Stimulated activated CD4-positive, alpha-beta T cell treated with anti-CD3 and anti-CD28 coated beads, Interleukin-12 subunit alpha, Interleukin-12 subunit beta, amount 100 ng/mL, for 4 hours (primary cell): ENCODE measurements at regions not wholly inside any gene's neighbourhood (a gene's known extent, or its start where the extent isn't known, plus 50 kb on each side); places are given as distances from the start of the nearest gene placed in this dataset.
"Not testable (repeated sequence)": the region's sequence is repeated elsewhere in the genome, so short reads cannot be mapped to it uniquely, and the experiment has no call there.

Experiments
- DNase-seq: peaks from one replicate; pipeline ENCODE4 v3.0.0-alpha.2; 2020

DNA sequence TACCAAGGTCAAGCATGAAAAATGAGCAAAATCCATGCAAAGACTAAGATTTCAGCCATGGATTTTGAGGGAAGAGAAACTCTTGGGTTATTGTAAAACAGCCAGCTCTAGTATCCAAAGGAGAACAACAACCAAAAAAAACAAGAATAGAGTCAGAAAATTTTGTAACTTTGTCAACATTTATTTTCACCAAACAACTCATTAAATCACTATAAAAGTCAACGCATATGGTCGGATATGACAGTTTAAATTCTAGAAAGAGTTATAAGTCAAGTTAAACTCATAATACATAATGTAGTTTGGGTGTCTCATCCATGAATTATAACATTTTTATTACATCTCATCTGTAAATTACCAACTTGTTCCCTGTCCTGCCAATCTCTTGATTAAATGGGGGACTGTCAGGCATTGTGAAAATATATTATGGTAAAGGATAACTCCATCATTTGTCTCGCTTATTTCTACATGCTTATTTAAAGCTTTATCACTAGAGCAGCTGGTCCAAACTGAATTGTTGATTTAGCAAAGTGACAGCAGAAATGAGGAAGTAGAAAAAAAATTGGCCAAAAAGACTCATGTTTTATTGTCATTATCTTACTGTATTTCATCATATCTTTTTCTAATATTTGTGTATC lies 224.8 kb upstream of the NOCT start:
- DNase-seq: no peak

DNA sequence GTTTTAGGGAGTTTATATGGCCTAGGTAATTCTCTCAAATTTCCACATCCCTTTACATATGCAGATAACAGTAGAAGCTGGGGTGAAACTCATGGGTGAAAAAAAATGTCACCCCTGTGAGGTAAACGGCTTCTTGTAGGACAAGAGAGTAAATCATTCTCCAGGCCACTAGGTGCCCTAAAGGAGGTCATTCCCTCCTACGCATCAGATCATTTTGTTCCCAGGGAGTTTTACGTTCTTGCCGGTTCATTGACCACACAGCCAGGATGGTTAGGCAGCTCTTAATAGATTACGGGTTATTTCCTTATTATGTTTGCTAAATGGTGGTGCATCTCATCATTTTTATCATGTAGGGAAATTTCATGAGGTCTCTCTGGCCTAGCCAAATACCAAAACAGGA lies 225.8 kb upstream of the NOCT start:
- DNase-seq: no peak

DNA sequence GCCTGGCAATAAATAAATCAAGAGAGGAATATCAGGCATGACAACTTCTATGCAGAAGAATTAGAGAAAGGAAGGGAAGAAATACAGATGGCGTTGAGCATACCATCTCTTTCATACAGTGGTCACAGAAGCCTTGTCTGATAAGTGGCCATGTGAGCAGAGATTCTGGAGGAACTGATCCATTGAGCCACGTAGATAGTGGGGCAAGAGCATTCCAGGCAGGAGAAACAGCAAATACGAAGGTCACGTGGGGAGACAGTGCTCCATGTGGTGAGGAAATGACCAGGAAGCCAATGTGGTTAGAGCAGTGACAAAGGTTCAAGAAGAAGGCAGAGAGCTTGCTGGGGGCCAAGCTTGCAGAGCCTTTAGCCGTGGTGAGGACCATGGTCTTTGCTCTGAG lies 226.7 kb upstream of the NOCT start:
- DNase-seq: no peak

DNA sequence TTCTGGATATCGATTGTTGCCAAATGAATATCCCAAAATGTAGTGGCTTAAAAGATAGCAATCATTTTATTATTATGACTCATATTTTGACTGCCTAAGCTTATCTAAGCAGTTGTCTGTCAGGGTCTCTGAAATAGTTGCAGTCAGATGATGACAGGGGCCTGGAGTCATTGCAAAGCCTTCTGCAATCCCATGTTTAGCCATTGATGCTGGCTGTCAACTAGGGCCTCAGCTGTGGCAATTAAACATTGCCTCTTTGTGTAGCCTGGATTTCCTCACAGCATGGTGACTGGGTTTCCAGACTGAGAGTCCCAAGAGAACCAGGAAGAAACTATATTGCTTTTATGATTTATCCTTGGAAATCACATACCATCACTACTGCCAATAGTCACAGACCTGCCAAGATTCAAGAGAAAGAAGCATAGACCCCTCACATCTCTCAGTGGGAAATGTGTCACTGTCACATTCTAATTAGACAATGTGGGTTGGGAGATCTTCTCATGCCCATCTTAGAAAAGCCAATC lies 227.3 kb upstream of the NOCT start:
- DNase-seq: no peak

DNA sequence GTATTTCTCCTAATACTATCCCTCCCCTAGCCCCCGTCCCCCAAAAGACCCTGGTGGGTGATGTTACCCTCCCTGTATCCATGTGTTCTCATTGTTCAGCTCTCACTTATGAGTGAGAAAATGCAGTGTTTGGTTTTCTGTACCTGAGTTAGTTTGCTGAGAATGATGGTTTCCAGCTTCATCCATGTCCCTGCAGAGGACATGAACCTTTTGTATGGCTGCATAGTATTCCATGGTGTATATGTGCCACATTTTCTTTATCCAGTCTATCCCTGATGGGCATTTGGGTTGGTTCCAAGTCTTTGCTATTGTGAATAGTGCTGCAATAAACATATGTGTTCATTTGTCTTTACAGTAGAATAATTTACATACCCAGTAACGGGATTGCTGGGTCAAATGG lies 235.8 kb upstream of the NOCT start:
- DNase-seq: not testable (repeated sequence)

DNA sequence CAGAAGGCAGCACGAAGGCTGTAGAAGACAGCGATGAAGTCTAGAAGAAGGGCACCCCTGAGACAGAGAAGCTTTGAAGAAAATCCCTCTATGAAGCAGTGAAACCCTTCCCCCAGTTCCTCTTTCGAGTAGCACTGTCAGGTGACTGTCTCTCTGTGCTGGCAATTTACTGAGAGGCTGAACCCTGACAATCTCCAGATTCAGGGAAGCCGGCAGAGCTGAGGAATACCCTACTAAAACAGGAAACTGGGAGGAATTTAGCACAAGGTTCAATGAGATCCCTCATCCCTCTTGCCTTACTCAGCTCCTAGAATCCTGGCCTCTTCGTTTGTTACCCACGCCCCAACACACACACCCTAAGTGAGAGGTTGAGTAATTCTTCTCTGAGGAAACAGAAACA lies 239.7 kb upstream of the NOCT start:
- no peak for DNase-seq

DNA sequence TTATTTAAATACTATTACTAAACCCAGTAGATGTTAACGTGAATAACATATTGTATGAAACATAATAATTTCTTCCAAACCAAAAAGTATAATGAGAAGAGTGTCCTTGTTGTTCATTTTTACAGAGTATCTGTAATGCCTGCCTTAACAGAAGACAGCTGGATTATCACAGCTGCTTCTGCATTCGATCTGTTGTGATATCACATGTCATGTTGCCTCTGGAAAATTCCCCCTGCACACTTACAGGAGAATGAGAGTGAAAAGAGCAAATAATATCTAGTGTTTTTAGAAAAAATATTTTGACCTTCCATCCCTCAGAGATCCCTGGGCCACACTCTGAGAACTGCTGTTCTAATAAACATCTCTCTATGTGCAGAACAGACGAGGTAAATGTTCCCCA lies 240.1 kb upstream of the NOCT start:
- no peak for DNase-seq

DNA sequence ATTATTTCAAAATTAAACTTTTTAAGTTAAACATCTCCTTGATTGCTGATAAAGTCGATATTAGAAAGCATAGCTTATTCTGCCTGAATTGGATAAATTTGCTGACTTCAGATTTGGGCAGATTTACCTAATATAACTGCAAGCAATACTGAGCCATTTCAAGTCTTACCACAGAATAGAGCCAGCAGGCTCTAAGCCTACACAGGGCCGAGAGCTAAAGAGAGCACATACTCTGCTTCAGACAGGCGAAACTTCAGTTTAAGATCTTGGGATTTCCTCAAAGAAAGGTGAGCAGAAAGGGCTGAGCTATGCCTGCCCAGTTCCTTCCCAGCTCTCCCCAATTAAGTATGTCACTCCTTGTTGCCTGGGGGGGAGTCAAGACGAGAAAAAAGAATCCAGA lies 240.6 kb upstream of the NOCT start:
- no peak for DNase-seq

DNA sequence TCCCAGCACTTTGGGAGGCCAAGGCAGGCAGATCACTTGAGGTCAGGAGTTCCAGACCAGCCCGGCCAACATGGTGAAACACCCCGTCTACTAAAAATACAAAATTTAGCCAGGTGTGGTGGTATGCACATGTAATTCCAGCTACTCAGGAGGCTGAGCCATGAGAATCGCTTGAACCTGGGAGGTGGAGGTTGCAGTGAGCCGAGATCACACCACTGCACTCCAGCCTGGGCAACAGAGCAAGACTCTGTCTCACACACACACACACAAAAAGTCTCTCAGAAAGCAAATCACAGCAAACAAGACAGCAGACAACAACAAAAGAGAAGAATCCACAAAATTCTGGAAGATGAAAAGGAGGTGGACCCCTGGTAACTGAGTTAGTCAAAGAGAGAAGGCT lies 241.5 kb upstream of the NOCT start:
- DNase-seq: not testable (repeated sequence)

DNA sequence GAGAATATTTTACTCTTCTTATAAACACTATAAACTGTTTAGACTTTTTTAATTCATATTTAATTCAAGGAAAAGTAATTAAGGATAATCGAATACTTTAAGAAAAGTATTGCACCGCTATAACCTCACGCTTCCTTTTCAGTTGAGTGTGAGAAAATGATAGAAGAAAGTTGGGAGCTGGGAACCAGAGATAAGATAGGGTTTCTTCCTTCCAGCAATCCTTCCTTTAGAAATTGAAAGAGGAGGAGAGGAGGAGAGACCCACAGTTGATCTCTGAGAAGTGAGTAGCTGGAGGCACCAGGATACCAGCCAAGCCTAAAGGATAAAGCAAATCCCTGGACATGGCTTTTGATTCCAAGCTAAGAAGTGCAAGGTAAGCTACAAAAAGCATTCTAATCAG lies 242.3 kb upstream of the NOCT start:
- DNase-seq: no peak

DNA sequence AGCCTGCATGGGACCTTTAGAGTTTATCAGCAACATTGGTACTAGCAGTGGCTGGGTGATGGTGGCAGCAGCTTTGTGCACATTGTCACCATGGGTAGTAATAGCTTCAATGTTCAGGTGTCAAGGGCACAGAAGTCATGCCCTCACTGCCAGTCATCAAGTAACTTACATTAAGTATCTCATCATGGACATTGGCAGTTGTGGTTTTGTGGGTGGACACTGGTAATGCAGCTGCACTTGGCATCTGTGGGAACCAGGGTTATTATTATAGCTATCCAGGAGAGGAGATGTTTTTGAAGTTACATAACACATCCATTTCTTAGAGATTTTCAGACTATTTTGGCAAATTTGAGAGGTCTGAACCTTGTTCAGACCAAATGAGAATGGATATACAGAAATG lies 243.2 kb upstream of the NOCT start:
- no peak for DNase-seq

DNA sequence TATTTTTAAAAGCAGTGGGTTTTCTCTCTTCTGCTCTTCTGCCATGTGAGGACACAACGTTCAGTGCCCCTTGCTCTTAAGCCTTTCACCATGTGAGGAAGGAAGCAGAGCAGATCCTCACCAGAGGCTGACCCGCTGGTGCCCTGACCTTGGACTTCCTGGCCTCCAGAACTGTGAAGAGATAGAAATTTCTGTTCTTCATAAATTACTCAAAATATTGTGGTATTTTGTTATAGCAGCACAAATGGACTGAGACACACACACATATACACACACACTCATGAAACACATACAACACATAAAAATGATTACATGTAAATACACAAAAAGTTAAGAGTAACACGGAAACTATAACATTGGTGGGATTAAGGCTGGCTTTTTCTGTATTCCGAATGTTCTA lies 244.8 kb upstream of the NOCT start:
- DNase-seq: no peak

DNA sequence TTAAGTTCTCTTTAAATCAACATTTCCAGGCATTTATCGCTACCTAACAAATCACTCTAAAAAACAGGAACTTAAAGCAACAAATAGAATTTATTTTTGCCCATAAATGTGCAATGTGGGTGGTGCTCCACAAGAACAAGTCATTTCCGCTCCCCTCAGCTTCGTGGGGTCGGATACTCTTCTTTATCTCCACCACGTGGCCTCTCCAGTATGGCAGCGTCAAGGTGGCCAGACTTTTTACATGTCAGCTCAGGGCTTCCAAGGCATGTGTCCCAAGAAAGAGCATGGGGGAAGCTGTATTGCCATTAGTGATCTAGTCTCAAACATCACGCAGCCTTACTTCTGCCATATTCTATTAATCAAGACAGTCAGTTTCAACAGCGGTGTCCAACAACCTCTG lies 249.2 kb upstream of the NOCT start:
- no peak for DNase-seq

DNA sequence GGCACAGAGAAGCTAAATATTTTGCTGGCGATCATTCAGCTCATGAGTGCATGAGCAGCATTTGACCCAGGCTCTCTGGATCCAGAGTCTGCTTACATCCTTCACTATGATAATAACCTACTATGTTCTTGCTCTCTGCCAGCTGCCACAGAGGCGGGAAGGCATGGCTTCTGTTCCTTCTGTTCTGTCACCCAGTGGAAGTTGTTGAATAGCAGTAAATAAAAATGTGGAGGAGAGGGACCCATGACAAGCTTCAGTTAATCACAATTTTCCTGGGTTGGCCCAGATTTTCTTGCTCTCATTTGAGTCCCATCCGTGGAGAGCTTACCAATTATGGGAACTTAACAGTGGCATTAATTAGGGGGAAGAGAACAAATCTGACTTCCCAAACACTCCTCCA lies 250.1 kb upstream of the NOCT start:
- DNase-seq: no peak

DNA sequence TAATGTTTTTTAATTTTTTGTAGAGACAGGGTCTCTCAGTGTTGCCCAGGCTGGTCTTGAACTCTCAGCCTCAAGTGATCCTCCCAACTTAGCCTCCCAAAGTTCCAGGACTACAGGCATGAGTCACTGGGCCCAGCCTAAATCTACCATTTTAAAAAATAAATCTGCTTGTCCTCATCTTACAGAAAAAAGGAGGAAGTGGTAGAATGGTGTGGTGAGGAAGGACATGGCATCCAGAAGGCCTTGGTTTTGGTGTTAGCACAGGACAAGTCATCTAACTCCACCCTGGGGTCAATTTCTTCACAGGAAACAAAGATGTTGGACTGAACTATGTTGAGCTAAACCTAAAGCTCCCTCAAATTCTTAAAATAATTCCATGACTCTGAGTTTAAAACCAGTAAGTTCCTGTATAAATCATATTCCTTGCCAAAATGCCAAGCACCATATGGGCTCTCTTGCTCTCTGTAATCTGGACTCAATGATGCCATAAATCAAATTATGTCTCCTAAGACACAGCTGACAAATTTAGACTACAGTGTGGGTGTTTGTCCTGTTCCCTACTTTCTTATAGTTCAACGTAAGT lies 253.9 kb upstream of the NOCT start:
- DNase-seq: no peak

DNA sequence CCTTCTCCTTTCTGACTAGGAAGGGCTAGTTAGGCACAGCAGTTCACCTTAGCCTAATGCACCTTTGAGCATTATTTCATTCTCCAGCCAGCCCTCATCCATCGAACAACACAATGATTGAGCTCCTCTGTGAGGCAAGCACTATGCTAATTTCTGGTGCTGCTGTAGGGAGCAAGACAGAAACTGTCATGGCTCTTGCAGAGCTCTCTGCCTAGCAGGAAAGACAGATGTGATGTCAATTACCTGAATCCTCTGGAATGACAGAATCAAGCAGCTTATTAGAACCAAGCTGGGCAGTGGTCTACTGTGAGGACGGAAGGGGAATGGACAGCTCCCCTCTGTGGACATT lies 256.1 kb upstream of the NOCT start:
- DNase-seq: no peak

DNA sequence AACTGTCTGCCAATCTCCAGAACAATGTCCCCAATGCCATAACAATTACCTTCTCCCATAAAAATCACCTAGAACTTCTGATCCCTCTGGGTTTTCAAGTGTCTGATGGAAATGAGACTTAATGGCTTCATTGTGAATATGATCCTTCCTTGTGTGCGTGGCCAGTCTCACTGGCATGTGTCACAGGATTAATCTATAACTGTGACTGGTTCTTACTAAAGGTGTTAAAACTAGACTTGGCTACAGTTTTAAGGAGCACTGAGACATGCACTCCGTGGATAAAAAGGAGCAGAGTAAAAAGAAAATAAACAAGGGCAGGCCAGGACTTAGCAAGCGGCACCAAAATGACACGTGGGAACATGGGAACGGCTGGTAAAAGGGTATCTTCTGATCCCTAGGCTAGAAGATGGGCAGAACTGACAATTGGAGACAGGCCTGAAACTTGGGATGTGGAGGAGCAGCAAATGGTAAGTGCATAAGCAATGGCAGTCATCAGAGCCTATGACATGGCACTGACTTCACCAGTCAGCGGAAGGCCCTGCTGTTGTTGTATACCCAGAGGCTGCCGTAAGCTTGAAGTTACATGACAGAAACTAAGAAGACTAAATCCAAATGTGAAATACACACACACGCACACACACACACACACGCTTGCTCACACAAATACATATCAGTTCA lies 256.6 kb upstream of the NOCT start:
- no peak for DNase-seq

DNA sequence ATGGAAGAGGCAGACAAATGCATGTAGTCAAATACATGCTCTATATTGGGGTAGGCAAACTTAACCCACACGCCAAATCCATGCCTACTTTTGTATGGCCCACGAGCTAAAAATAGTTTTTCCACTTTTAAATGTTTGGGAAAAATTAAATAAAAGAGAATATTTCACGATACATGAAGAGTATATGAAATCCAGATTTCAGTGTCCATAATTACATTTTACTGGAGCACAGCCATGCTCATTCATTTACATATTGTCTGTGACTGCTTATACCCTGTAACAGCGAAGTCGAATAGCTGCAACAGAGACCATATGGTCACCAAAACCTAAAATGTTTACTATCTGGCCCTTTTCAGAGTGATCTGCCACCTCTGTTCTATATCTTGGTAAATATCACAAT lies 257.4 kb upstream of the NOCT start:
- no peak for DNase-seq

DNA sequence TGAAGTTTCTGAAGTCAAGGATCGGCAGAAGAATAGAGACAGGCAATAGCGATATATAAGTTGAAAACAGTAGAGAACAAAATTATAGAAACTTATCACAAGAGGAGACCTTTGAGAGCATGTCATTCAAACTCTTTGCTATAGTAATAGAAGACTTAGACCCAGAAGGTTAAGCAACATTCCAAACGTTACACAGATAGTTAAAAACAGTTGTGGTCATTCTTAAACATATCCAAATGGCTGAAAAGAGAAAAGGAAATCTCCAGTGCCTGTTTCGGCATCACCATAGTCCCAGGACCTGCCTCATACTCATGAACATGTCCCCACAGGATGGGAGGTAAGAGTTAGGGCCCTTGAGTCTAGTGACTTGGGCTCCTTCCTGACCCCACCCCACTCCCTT lies 258.1 kb upstream of the NOCT start:
- DNase-seq: no peak

DNA sequence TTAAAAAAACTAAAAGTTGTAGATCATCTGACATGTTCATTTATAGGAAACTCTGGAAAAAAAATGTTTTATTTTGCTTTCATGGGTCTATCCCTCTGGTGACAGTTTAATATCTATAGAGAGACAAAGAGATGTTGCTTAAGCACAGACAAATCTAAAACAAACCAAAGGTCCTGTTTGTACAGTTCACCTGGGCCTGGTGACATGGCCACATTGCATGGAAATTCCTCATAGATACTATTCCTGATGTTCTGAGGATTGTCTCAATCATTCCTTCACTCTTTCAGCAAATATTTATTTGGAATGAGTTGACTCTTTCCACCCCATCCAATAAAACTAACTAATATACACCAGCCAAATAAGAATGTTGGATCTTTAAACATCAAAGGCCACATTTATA lies 259.1 kb upstream of the NOCT start:
- no peak for DNase-seq

DNA sequence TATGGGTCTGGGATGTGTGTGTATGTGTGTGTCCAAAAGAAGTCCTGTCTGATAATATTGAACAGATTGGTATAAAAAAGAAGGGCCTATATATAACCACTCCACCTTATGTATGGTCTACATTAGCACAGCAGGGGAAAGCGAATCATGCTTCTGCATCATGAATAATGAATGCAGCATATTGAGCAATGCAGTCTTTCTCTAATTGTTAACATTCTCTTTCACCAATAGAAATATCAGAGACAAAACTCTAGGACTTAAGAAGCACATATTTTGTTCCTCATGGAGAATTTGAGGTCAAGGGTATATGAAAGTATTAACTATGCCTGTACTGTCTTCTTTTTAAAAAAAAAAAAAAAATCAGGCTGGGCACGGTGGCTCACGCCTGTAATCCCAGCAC lies 264.3 kb upstream of the NOCT start:
- no peak for DNase-seq

DNA sequence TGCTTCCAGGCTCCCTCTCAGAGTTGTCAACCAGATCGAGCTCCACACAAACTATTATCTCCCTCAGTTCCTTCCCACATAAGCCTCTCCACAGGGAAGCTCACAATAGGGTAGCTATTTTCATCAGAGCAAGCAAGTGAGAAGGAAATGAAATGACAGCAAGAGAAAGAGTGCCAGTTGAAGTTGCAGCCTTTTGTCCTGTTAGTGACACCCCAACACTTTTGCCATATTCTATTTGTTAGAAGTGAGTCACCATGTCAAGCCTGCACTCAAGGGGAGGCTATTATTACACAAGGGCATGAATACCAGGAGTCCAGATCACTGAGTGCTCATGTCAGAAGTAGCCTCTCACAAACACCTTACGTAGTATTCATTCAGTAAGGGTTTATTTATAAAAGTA lies 266.3 kb upstream of the NOCT start:
- no peak for DNase-seq

DNA sequence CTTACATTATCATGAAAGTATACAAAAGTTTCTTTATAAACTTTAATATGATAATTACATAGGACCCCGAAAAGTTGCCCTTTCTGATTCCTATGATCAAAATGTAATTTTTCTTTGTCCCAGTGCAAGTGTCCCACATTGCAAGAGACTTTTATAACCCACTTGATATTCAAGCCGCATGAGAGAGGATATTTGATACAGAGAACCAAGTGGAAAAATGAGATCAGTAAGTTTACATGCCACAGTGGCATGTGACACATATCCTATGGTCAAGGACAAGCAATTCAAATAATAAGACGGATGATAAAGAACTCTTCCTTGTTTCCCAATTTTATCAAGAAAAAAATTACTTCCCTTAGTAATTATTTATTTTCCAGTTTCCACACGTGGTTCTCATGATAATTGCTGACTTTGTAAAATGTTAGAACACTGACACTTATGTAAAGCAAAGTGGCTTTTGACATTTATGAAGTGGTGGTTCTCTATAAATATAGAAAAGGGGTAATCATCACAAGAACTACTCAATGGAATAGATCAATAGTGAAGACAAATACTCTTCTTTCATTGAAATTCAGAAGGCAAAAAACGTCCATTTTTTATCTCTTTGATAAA lies 273.7 kb upstream of the NOCT start:
- DNase-seq: no peak
